IMR-90 (cell line): ENCODE measurements at regions not wholly inside any gene's neighbourhood (a gene's known extent, or its start where the extent isn't known, plus 50 kb on each side); places are given as distances from the start of the nearest gene placed in this dataset.

Experiments
- ATAC-seq: fragments of 200-7000 bp; cut with Tn5 transposase; 2 replicates; pipeline ENCODE4 v1.9.1; 2020; ENCODE audit warnings: low read depth, mild to moderate bottlenecking, moderate library complexity
- BruUV-seq: library from RNA; stranded (reverse); fragments of 400-500 nt; replicated peaks from 2 replicates; lab custom pipeline; 2021; lab: Mats Ljungman, UMichigan
- CTCF ChIA-PET: fragments of 300-600 bp; formaldehyde crosslinking; extraction: SDS; loops from one replicate; lab custom pipeline; 2021; ENCODE audit warnings: antibody characterized with exemption; lab: Yijun Ruan, JAX
- POLR2A ChIA-PET: fragments of 300-600 bp; sonication (Branson Sonifier 250); formaldehyde crosslinking; loops from one replicate; lab custom pipeline; 2022; ENCODE audit warnings: antibody characterized with exemption; ENCODE audit not compliant: unreplicated experiment; lab: Charles Lee
- DNase-seq: peaks from one replicate; pipeline ENCODE4 v3.0.0; 2013
- H2AFZ ChIP-seq: replicated peaks from 2 replicates; pipeline ENCODE3; 2013; ENCODE audit warnings: low read length, mild to moderate bottlenecking; ENCODE audit not compliant: poor library complexity
- H2AK5ac ChIP-seq: 2 replicates; pipeline ENCODE4 v1.6.1; 2013; ENCODE audit warnings: low read depth, low read length, inconsistent platforms
- H2AK9ac ChIP-seq: replicated peaks from 2 replicates; pipeline ENCODE3; 2013; ENCODE audit warnings: mild to moderate bottlenecking, low read depth, low read length, moderate library complexity; ENCODE audit not compliant: poor library complexity
- H2BK120ac ChIP-seq: 2 replicates; pipeline ENCODE4 v1.6.1; 2013; ENCODE audit warnings: low read depth, low read length, inconsistent platforms
- H2BK15ac ChIP-seq: 3 replicates; pipeline ENCODE4 v1.6.1; 2013; ENCODE audit warnings: low read depth, low read length, inconsistent platforms
- H2BK20ac ChIP-seq: 2 replicates; pipeline ENCODE4 v1.6.1; 2013; ENCODE audit warnings: low read depth, mild to moderate bottlenecking, inconsistent platforms, low read length, moderate library complexity
- H2BK5ac ChIP-seq: 2 replicates; pipeline ENCODE4 v1.6.1; 2013; ENCODE audit warnings: mild to moderate bottlenecking, low read depth, low read length, inconsistent platforms; ENCODE audit not compliant: poor library complexity, severe bottlenecking
- H3K14ac ChIP-seq: replicated peaks from 2 replicates; pipeline ENCODE4 v1.6.1; 2013; ENCODE audit warnings: low read depth, low read length, inconsistent platforms
- H3K18ac ChIP-seq: 2 replicates; pipeline ENCODE4 v1.6.1; 2013; ENCODE audit warnings: low read depth, low read length, control low read depth
- H3K23ac ChIP-seq: 2 replicates; pipeline ENCODE4 v1.6.1; 2013; ENCODE audit warnings: low read depth, low read length, inconsistent platforms
- H3K27ac ChIP-seq: 2 replicates; pipeline ENCODE4 v1.5.1; 2013; ENCODE audit warnings: mild to moderate bottlenecking, control low read depth, low read length; ENCODE audit not compliant: insufficient read depth
- H3K27me3 ChIP-seq: 2 replicates; pipeline ENCODE4 v1.6.1; 2013; ENCODE audit warnings: low read length; ENCODE audit not compliant: control insufficient read depth, insufficient read depth
- H3K36me3 ChIP-seq: 2 replicates; pipeline ENCODE4 v1.6.1; 2013; ENCODE audit warnings: low read length, mixed read lengths; ENCODE audit not compliant: control insufficient read depth, insufficient read depth
- H3K4ac ChIP-seq: 2 replicates; pipeline ENCODE4 v1.6.1; 2013; ENCODE audit warnings: low read depth, low read length, inconsistent platforms
- H3K4me1 ChIP-seq: 2 replicates; pipeline ENCODE4 v1.6.1; 2013; ENCODE audit warnings: low read length, mixed read lengths; ENCODE audit not compliant: control insufficient read depth, insufficient read depth
- H3K4me2 ChIP-seq: 2 replicates; pipeline ENCODE4 v1.6.1; 2013; ENCODE audit warnings: low read depth, mild to moderate bottlenecking, control low read depth, low read length, moderate library complexity
- H3K4me3 ChIP-seq: 2 replicates; pipeline ENCODE4 v1.5.1; 2013; ENCODE audit warnings: low read depth, mild to moderate bottlenecking, control low read depth, low read length, moderate library complexity; ENCODE audit not compliant: insufficient read depth
- H3K56ac ChIP-seq: 2 replicates; pipeline ENCODE4 v1.6.1; 2013; ENCODE audit warnings: low read length, inconsistent platforms; ENCODE audit not compliant: insufficient read depth; ENCODE audit errors: extremely low read depth
- H3K79me1 ChIP-seq, 2 experiments: 2 replicates each; pipeline ENCODE4 v1.6.1; 2013; ENCODE audit warnings: low read length in 2 of 2, inconsistent platforms in 1 of 2, low read depth in 1 of 2
- H3K9ac ChIP-seq: 2 replicates; pipeline ENCODE4 v1.6.1; 2013; ENCODE audit warnings: low read depth, low read length, control low read depth
- H3K9me1 ChIP-seq: 2 replicates; pipeline ENCODE4 v1.6.1; 2013; ENCODE audit warnings: low read length, inconsistent platforms; ENCODE audit not compliant: insufficient read depth
- H3K9me3 ChIP-seq: 2 replicates; pipeline ENCODE4 v1.6.1; 2013; ENCODE audit warnings: low read length; ENCODE audit not compliant: control insufficient read depth, insufficient read depth
- H4K20me1 ChIP-seq: 2 replicates; pipeline ENCODE4 v1.6.1; 2013; ENCODE audit warnings: low read length, inconsistent platforms; ENCODE audit not compliant: insufficient read depth
- H4K5ac ChIP-seq: 2 replicates; pipeline ENCODE4 v1.6.1; 2013; ENCODE audit warnings: mild to moderate bottlenecking, low read depth, low read length, control low read depth
- H4K8ac ChIP-seq, 2 experiments: 2 replicates each; pipeline ENCODE4 v1.6.1; 2013; ENCODE audit warnings: low read depth in 2 of 2, low read length in 2 of 2, control low read depth in 1 of 2, inconsistent platforms in 1 of 2
- H4K91ac ChIP-seq: 2 replicates; pipeline ENCODE4 v1.6.1; 2013; ENCODE audit warnings: low read depth, low read length, inconsistent platforms; ENCODE audit not compliant: insufficient read depth
- CEBPB ChIP-seq: IDR thresholded peaks from 2 replicates; pipeline ENCODE4 v1.6.1; 2012; ENCODE audit warnings: low read depth, low read length, improper control_type of control experiment
- ELK1 ChIP-seq: fragments of 150-350 bp; IDR thresholded peaks from 2 replicates; pipeline ENCODE4 v1.6.1; 2016; ENCODE audit warnings: low read depth, mild to moderate bottlenecking, low read length, moderate library complexity, borderline replicate concordance
- FOS ChIP-seq: fragments of 150-350 bp; IDR thresholded peaks from 2 replicates; pipeline ENCODE4 v1.6.1; 2016; ENCODE audit warnings: low read depth, low read length
- MAFK ChIP-seq: IDR thresholded peaks from 2 replicates; pipeline ENCODE4 v1.6.1; 2012; ENCODE audit warnings: low read depth, low read length, improper control_type of control experiment
- MXI1 ChIP-seq: IDR thresholded peaks from 2 replicates; pipeline ENCODE4 v1.6.1; 2012; ENCODE audit warnings: low read depth, mild to moderate bottlenecking, low read length, moderate library complexity, borderline replicate concordance
- RAD21 ChIP-seq: IDR thresholded peaks from 2 replicates; pipeline ENCODE4 v1.6.1; 2012; ENCODE audit warnings: low read length, improper control_type of control experiment
- RCOR1 ChIP-seq: IDR thresholded peaks from 2 replicates; pipeline ENCODE4 v1.6.1; 2012; ENCODE audit warnings: mild to moderate bottlenecking, low read length, improper control_type of control experiment; ENCODE audit not compliant: insufficient replicate concordance
- RFX5 ChIP-seq: IDR thresholded peaks from 2 replicates; pipeline ENCODE4 v1.8.0; 2012; ENCODE audit warnings: low read depth, mild to moderate bottlenecking, low read length, moderate library complexity
- SMC3 ChIP-seq: fragments of 150-350 bp; IDR thresholded peaks from 2 replicates; pipeline ENCODE4 v1.6.1; 2016; ENCODE audit warnings: low read depth, mild to moderate bottlenecking, antibody characterized with exemption, low read length, moderate library complexity
- whole genome bisulfite sequencing, 2 experiments: methylation state at CpG; one replicate each; pipeline versions ENCODE4 v1.1.5 to v1.1.7; 2013; ENCODE audit warnings: missing lambda C conversion rate in 2 of 2; ENCODE audit not compliant: insufficient read length in 1 of 2; ENCODE audit errors: extremely low coverage in 2 of 2; 5-methylcytosine and 5-hydroxymethylcytosine counted together
- dilution Hi-C: fragments of 300-500 bp; cut with HindIII; formaldehyde crosslinking; loops from one replicate; pipeline ENCODE4 v1.14.3; 2018; ENCODE audit warnings: low sequenced_read_pairs; ENCODE audit not compliant: unreplicated experiment
- in situ Hi-C: fragments of 300-500 bp; cut with MboI; formaldehyde crosslinking; loops from 3 replicates; pipeline ENCODE4 v1.14.3; 2019; ENCODE audit warnings: low sequenced_read_pairs, inconsistent platforms, mixed read lengths
- intact Hi-C: fragments of 100-400 bp; cut with micrococcal nuclease; formaldehyde crosslinking; loops from 2 replicates; pipeline ENCODE4 v1.10.0; 2022

GRCh38 chr10:3935933-3936359 is 150.9 kb upstream of the KLF6 start:
- no peaks in the 10 kb centered on the region for H3K9me3 ChIP-seq
- H4K91ac ChIP-seq = no peak overlapping the region
- H2BK5ac ChIP-seq = no peak overlapping the region
- no peak overlapping the region; the same call in 1 of the 2 replicates for H4K5ac ChIP-seq
- no peaks in the 10 kb centered on the region for H3K36me3 ChIP-seq
- no peaks in the 10 kb centered on the region for H3K4me1 ChIP-seq
- H3K18ac ChIP-seq = peak overlapping the region; percentile 19; the same call in 1 of the 2 replicates
- intact Hi-C loops (no loop called here), in situ Hi-C loops (no loop called here), dilution Hi-C loops (no loop called here)
- ChIA-PET POLR2A (no interaction called here), CTCF (no interaction called here)
- H3K9ac ChIP-seq = no peak overlapping the region
- peak overlapping the region in 1 of 2 experiments; percentile 24; a peak in 1 of 4 replicates for H4K8ac ChIP-seq
- no peak overlapping the region for H3K56ac ChIP-seq
- no peaks in the 10 kb centered on the region for H3K27me3 ChIP-seq
- WGBS, 2 experiments = 40% methylated on average over 1 of the region's 9 CpGs; no CpG with 5 or more reads in 1 of the 2 experiments
- H3K79me1 ChIP-seq = no peaks in the 10 kb centered on the region
- TF ChIP-seq ELK1 (no peak), RCOR1 (no peak), SMC3 (no peak), CEBPB (no peak), RAD21 (no peak), MXI1 (no peak), FOS (no peak), MAFK (no peak), RFX5 (no peak)
- peak overlapping the region; percentile 59; the same call in 1 of the 2 replicates for H2BK120ac ChIP-seq
- no peak overlapping the region for H2BK15ac ChIP-seq
- H3K14ac ChIP-seq = 0 out of 2 replicates have a peak overlapping the region, but pooled peaks have one; percentile 25
- no peaks in the 10 kb centered on the region for H4K20me1 ChIP-seq
- peak overlapping the region; percentile 32; the same call in 1 of the 2 replicates for H2BK20ac ChIP-seq
- no peak for DNase-seq
- peak overlapping the region; percentile 75 for H3K23ac ChIP-seq
- H2AK5ac ChIP-seq = no peak overlapping the region
- ATAC-seq = no peak
- no TSS peak for BruUV-seq
- H2AK9ac ChIP-seq = no peak overlapping the region
- H3K4me3 ChIP-seq = no peak overlapping the region
- 0 out of 2 replicates have a peak, but pooled peaks cover 4% of the 10 kb centered on the region for H3K9me1 ChIP-seq
- peak overlapping the region; percentile 36 for H2AFZ ChIP-seq
- H3K4me2 ChIP-seq = peak overlapping the region; percentile 84
- H3K27ac ChIP-seq = no peak overlapping the region
- H3K4ac ChIP-seq = peak overlapping the region; percentile 63
